Calu3 (cell line): ENCODE measurements at regions not wholly inside any gene's neighbourhood (a gene's known extent, or its start where the extent isn't known, plus 50 kb on each side); places are given as distances from the start of the nearest gene placed in this dataset.

Experiments used
- BruUV-seq: library from RNA; stranded (reverse); fragments of 400-500 nt; replicated peaks from 2 replicates; lab custom pipeline; 2021; lab: Mats Ljungman, UMichigan
- CTCF ChIA-PET: fragments of 300-600 bp; sonication (Branson Sonifier 250); formaldehyde crosslinking; loops from one replicate; lab custom pipeline; 2022; ENCODE audit warnings: antibody characterized with exemption; lab: Charles Lee
- DNase-seq: peaks from one replicate; pipeline ENCODE4 v3.0.0; 2022
- H3K27ac Mint-ChIP-seq: one replicate; pipeline ENCODE4 v1.8.0; 2022; ENCODE audit warnings: mixed read lengths; ENCODE audit not compliant: unreplicated experiment
- H3K27me3 Mint-ChIP-seq: one replicate; pipeline ENCODE4 v1.8.0; 2022; ENCODE audit warnings: mixed read lengths; ENCODE audit not compliant: unreplicated experiment
- H3K36me3 Mint-ChIP-seq: one replicate; pipeline ENCODE4 v1.8.0; 2022; ENCODE audit warnings: mild to moderate bottlenecking, moderate library complexity, mixed read lengths; ENCODE audit not compliant: insufficient read depth, unreplicated experiment
- H3K4me1 Mint-ChIP-seq: one replicate; pipeline ENCODE4 v1.8.0; 2022; ENCODE audit warnings: mild to moderate bottlenecking, low read depth, mixed read lengths; ENCODE audit not compliant: unreplicated experiment
- H3K4me3 Mint-ChIP-seq: one replicate; pipeline ENCODE4 v1.8.0; 2022; ENCODE audit warnings: mild to moderate bottlenecking, low read depth, moderate library complexity, mixed read lengths; ENCODE audit not compliant: unreplicated experiment
- H3K9me3 Mint-ChIP-seq: one replicate; pipeline ENCODE4 v1.8.0; 2022; ENCODE audit warnings: low read depth, mixed read lengths; ENCODE audit not compliant: unreplicated experiment
- CTCF ChIP-seq: fragments of 200-600 bp; IDR thresholded peaks from one replicate; pipeline ENCODE4 v1.8.0; 2022; ENCODE audit warnings: antibody characterized with exemption; ENCODE audit not compliant: unreplicated experiment
- intact Hi-C: fragments of 100-400 bp; cut with micrococcal nuclease; formaldehyde crosslinking; loops from one replicate; pipeline ENCODE4 v1.10.0; 2022; ENCODE audit not compliant: unreplicated experiment

GRCh38 chr5:165874851-165875250 lies 2369.4 kb downstream of the MAT2B start:
- no peak for TF ChIP-seq CTCF
- Mint-ChIP-seq H3K27ac (no peak overlapping the region), H3K9me3 (peaks cover 18% of the 10 kb centered on the region), H3K27me3 (no peaks in the 10 kb centered on the region), H3K4me3 (no peak overlapping the region), H3K36me3 (no peaks in the 10 kb centered on the region), H3K4me1 (no peaks in the 10 kb centered on the region)
- no TSS peak for BruUV-seq
- intact Hi-C loops, result no loop called here
- CTCF ChIA-PET, result no interaction called here
- no peak for DNase-seq

GRCh38 chr5:165876538-165876937 lies 2371.1 kb downstream of the MAT2B start:
- H3K4me1 Mint-ChIP-seq, result no peaks in the 10 kb centered on the region
- no peaks in the 10 kb centered on the region for H3K36me3 Mint-ChIP-seq
- H3K4me3 Mint-ChIP-seq, result no peak overlapping the region
- CTCF ChIA-PET, result no interaction called here
- no peak for DNase-seq
- H3K27me3 Mint-ChIP-seq, result no peaks in the 10 kb centered on the region
- H3K9me3 Mint-ChIP-seq, result peaks cover 13% of the 10 kb centered on the region
- intact Hi-C loops, result no loop called here
- BruUV-seq, result no TSS peak
- TF ChIP-seq CTCF, result no peak
- H3K27ac Mint-ChIP-seq, result no peak overlapping the region

GRCh38 chr5:165877475-165877874 lies 2372.1 kb downstream of the MAT2B start:
- DNase-seq, result no peak
- Mint-ChIP-seq H3K4me3 (no peak overlapping the region), H3K27me3 (no peaks in the 10 kb centered on the region), H3K36me3 (no peaks in the 10 kb centered on the region), H3K9me3 (peaks cover 13% of the 10 kb centered on the region), H3K4me1 (no peaks in the 10 kb centered on the region), H3K27ac (no peak overlapping the region)
- BruUV-seq, result no TSS peak
- no peak for TF ChIP-seq CTCF
- CTCF ChIA-PET, result no interaction called here
- intact Hi-C loops, result no loop called here

GRCh38 chr5:165881259-165881658 lies 2375.8 kb downstream of the MAT2B start:
- intact Hi-C loops, result loop anchor here (2.0 kb wide), 1 partner anchor 250 kb away; no protein-coding TSS in a partner anchor
- Mint-ChIP-seq H3K27ac (no peak overlapping the region), H3K27me3 (no peaks in the 10 kb centered on the region), H3K4me1 (no peaks in the 10 kb centered on the region), H3K36me3 (no peaks in the 10 kb centered on the region), H3K4me3 (no peak overlapping the region), H3K9me3 (peaks cover 14% of the 10 kb centered on the region)
- peak; percentile 7 for DNase-seq
- BruUV-seq, result no TSS peak
- CTCF ChIA-PET, result no interaction called here
- no peak for TF ChIP-seq CTCF
